SK-N-SH treated with all-trans-retinoic acid at 6 μM for 48 hours (cell line): ENCODE measurements at regions not wholly inside any gene's neighbourhood (a gene's known extent, or its start where the extent isn't known, plus 50 kb on each side); places are given as distances from the start of the nearest gene placed in this dataset.
A peak's percentile ranks its signal among the peaks of the same experiment; 100 is the strongest.

ENCODE experiments used
- ATAC-seq: fragments of 200-7000 bp; cut with Tn5 transposase; 3 replicates; pipeline ENCODE4 v1.9.1; 2020; ENCODE audit warnings: mild to moderate bottlenecking, moderate library complexity
- ARNTL ChIP-seq: fragments of 450-650 bp; formaldehyde crosslinking; IDR thresholded peaks from 2 replicates; pipeline ENCODE4 v1.5.0; 2020; ENCODE audit warnings: low read depth, mild to moderate bottlenecking, moderate library complexity, borderline replicate concordance
- BACH2 ChIP-seq: fragments of 250-450 bp; sonication (Bioruptor Pico); IDR thresholded peaks from 2 replicates; pipeline ENCODE4 v1.9.0; 2021; ENCODE audit warnings: mild to moderate bottlenecking, borderline replicate concordance
- CREB5 ChIP-seq: fragments of 250-450 bp; sonication (Bioruptor Pico); IDR thresholded peaks from 2 replicates; pipeline ENCODE4 v1.5.1; 2020; ENCODE audit warnings: low read depth, mild to moderate bottlenecking, moderate library complexity
- CSDC2 ChIP-seq: fragments of 250-450 bp; sonication (Bioruptor Pico); IDR thresholded peaks from 2 replicates; pipeline ENCODE4 v1.5.0; 2020; ENCODE audit warnings: mild to moderate bottlenecking, moderate library complexity
- CSRNP3 ChIP-seq: fragments of 250-450 bp; sonication (Bioruptor Pico); IDR thresholded peaks from 2 replicates; pipeline ENCODE4 v1.5.1; 2021; ENCODE audit warnings: mild to moderate bottlenecking, moderate library complexity
- ESRRG ChIP-seq: fragments of 250-450 bp; sonication (Bioruptor Pico); IDR thresholded peaks from 2 replicates; pipeline ENCODE4 v1.6.1; 2021; ENCODE audit warnings: mild to moderate bottlenecking
- GLIS3 ChIP-seq: fragments of 250-450 bp; sonication (Bioruptor Pico); IDR thresholded peaks from 2 replicates; pipeline ENCODE4 v1.5.0; 2020; ENCODE audit warnings: mild to moderate bottlenecking, moderate library complexity
- ISL1 ChIP-seq: fragments of 250-450 bp; sonication (Bioruptor Pico); IDR thresholded peaks from 2 replicates; pipeline ENCODE4 v2.1.2; 2022; ENCODE audit warnings: mild to moderate bottlenecking, moderate library complexity
- OSR1 ChIP-seq: fragments of 250-450 bp; sonication (Bioruptor Pico); IDR thresholded peaks from 2 replicates; pipeline ENCODE4 v1.8.0; 2022; ENCODE audit warnings: moderate library complexity, mild to moderate bottlenecking, inconsistent platforms
- PATZ1 ChIP-seq: fragments of 250-450 bp; sonication (Bioruptor Pico); IDR thresholded peaks from 2 replicates; pipeline ENCODE4 v1.8.0; 2020; ENCODE audit warnings: mild to moderate bottlenecking, moderate library complexity, borderline replicate concordance
- POU6F1 ChIP-seq: fragments of 250-450 bp; sonication (Bioruptor Pico); IDR thresholded peaks from 2 replicates; pipeline ENCODE4 v1.8.0; 2021; ENCODE audit warnings: low read depth, mild to moderate bottlenecking, moderate library complexity, borderline replicate concordance
- PPARA ChIP-seq: fragments of 250-450 bp; sonication (Bioruptor Pico); IDR thresholded peaks from 2 replicates; pipeline ENCODE4 v1.5.0; 2020; ENCODE audit warnings: mild to moderate bottlenecking, borderline replicate concordance
- RARB ChIP-seq: fragments of 250-450 bp; sonication (Bioruptor Pico); IDR thresholded peaks from 2 replicates; pipeline ENCODE4 v1.8.0; 2021; ENCODE audit warnings: mild to moderate bottlenecking, moderate library complexity
- SNAI2 ChIP-seq: fragments of 250-450 bp; sonication (Bioruptor Pico); IDR thresholded peaks from 2 replicates; pipeline ENCODE4 v1.5.0; 2020; ENCODE audit warnings: mild to moderate bottlenecking, moderate library complexity
- TCF4 ChIP-seq: fragments of 250-450 bp; sonication (Bioruptor Pico); IDR thresholded peaks from 2 replicates; pipeline ENCODE4 v1.8.0; 2021; ENCODE audit warnings: mild to moderate bottlenecking, moderate library complexity, borderline replicate concordance
- TOX ChIP-seq: fragments of 250-450 bp; sonication (Bioruptor Pico); IDR thresholded peaks from 2 replicates; pipeline ENCODE4 v1.8.0; 2021; ENCODE audit warnings: mild to moderate bottlenecking, moderate library complexity, borderline replicate concordance
- TSHZ2 ChIP-seq: fragments of 250-450 bp; sonication (Bioruptor Pico); IDR thresholded peaks from 2 replicates; pipeline ENCODE4 v1.5.0; 2020; ENCODE audit warnings: mild to moderate bottlenecking, moderate library complexity
- ZC3H10 ChIP-seq: fragments of 250-450 bp; sonication (Bioruptor Pico); IDR thresholded peaks from 2 replicates; pipeline ENCODE4 v1.5.1; 2021; ENCODE audit warnings: mild to moderate bottlenecking, moderate library complexity
- ZFP3 ChIP-seq: fragments of 250-450 bp; sonication (Bioruptor Pico); IDR thresholded peaks from 2 replicates; pipeline ENCODE4 v1.5.0; 2020; ENCODE audit warnings: mild to moderate bottlenecking, moderate library complexity
- ZFP30 ChIP-seq: fragments of 450-650 bp; formaldehyde crosslinking; IDR thresholded peaks from 2 replicates; pipeline ENCODE4 v1.5.0; 2022; ENCODE audit warnings: mild to moderate bottlenecking, moderate library complexity
- ZNF565 ChIP-seq: fragments of 450-650 bp; formaldehyde crosslinking; conservative IDR thresholded peaks from 2 replicates; pipeline ENCODE4 v1.5.0; 2020; ENCODE audit warnings: low read depth, mild to moderate bottlenecking, moderate library complexity
- ZNF70 ChIP-seq: fragments of 450-650 bp; formaldehyde crosslinking; IDR thresholded peaks from 2 replicates; pipeline ENCODE4 v1.5.0; 2020; ENCODE audit warnings: mild to moderate bottlenecking, moderate library complexity

- TF ChIP-seq CREB5 (CRISPR knock-in tag) (no peak; the same call in 1 of the 2 replicates), GLIS3 (CRISPR knock-in tag) (no peak), ISL1 (peak; percentile 93), ZC3H10 (CRISPR knock-in tag) (peak; percentile 97), TSHZ2 (no peak)
- TF ChIP-seq, all 23 proteins: peak for 9
Measured at GRCh38 chr2:7516484-7517063, 599.4 kb downstream of the RNF144A start (continued).

GRCh38 chr2:7517088-7517487, 599.9 kb downstream of the RNF144A start:
- TF ChIP-seq RARB (CRISPR knock-in tag) (peak; percentile 81; the same call in 1 of the 2 replicates), ARNTL (no peak), OSR1 (CRISPR knock-in tag) (no peak), POU6F1 (CRISPR knock-in tag) (peak; percentile 93; the same call in 1 of the 2 replicates), ZFP3 (peak; percentile 88), TOX (CRISPR knock-in tag) (peak; percentile 60; the same call in 1 of the 2 replicates), ESRRG (peak; percentile 83; the same call in 1 of the 2 replicates), PATZ1 (0 out of 2 replicates have a peak, but pooled peaks have one; percentile 69), SNAI2 (CRISPR knock-in tag) (peak; percentile 72; the same call in 1 of the 2 replicates), TSHZ2 (peak; percentile 76; the same call in 1 of the 2 replicates), TCF4 (CRISPR knock-in tag) (peak; percentile 62), CREB5 (CRISPR knock-in tag) (peak; percentile 64; the same call in 1 of the 2 replicates), CSDC2 (CRISPR knock-in tag) (no peak), ZC3H10 (CRISPR knock-in tag) (no peak), BACH2 (no peak), ZFP30 (CRISPR knock-in tag) (no peak), GLIS3 (CRISPR knock-in tag) (0 out of 2 replicates have a peak, but pooled peaks have one; percentile 61), ZNF70 (CRISPR knock-in tag) (no peak), ISL1 (no peak), CSRNP3 (no peak), PPARA (no peak), ZNF565 (CRISPR knock-in tag) (no peak)
- ATAC-seq = peak; percentile 83
